B cell (primary cell): ENCODE measurements at regions not wholly inside any gene's neighbourhood (a gene's known extent, or its start where the extent isn't known, plus 50 kb on each side); places are given as distances from the start of the nearest gene placed in this dataset.

Experiments
- ATAC-seq: fragments of 200-7000 bp; cut with Tn5 transposase; one replicate; pipeline ENCODE4 v1.10.0; 2021; ENCODE audit warnings: low read depth, mild to moderate bottlenecking, moderate number of reproducible peaks, moderate library complexity
- CTCF ChIA-PET: fragments of 350-600 bp; sonication (Branson Sonifier 250); formaldehyde crosslinking; loops from one replicate; lab custom pipeline; 2021; ENCODE audit warnings: antibody characterized with exemption, inconsistent platforms; lab: Charles Lee
- POLR2A ChIA-PET: fragments of 350-600 bp; sonication (Branson Sonifier 250); formaldehyde crosslinking; loops from one replicate; lab custom pipeline; 2021; ENCODE audit warnings: antibody characterized with exemption; lab: Charles Lee
- DNase-seq: peaks from one replicate; pipeline ENCODE4 v3.0.0; 2013
- H2AFZ ChIP-seq: 2 replicates; pipeline ENCODE4 v1.6.1; 2012; ENCODE audit warnings: mild to moderate bottlenecking, low read depth, low read length; ENCODE audit not compliant: insufficient read depth, poor library complexity, severe bottlenecking
- H3K27ac ChIP-seq, 2 donors: 1 replicate in 1 of 2; 2 replicates in 1 of 2; pipeline ENCODE4 v1.5.1; 2012 to 2013; ENCODE audit warnings: low read length in 2 of 2, mild to moderate bottlenecking in 2 of 2, moderate library complexity in 1 of 2
- H3K27me3 ChIP-seq, 4 experiments: fragments of 200-600 bp in 1 of 4; sonication (generic) in 1 of 4; replicated peaks in 1 of 4; 1 replicate in 2 of 4; 2 replicates in 2 of 4; pipeline versions ENCODE4 v1.6.1 to v1.7.0; 2013 to 2016; ENCODE audit warnings: low read length in 3 of 4, mild to moderate bottlenecking in 2 of 4, mixed read lengths in 1 of 4, moderate library complexity in 1 of 4; ENCODE audit not compliant: insufficient read depth in 4 of 4, control insufficient read depth in 3 of 4; ENCODE audit errors: control extremely low read depth in 1 of 4
- H3K36me3 ChIP-seq, 2 experiments: replicated peaks in 1 of 2; 1 replicate in 1 of 2; 2 replicates in 1 of 2; pipeline versions ENCODE4 v1.6.1 to v1.7.1; 2013; ENCODE audit warnings: low read length in 1 of 2; ENCODE audit not compliant: insufficient read depth in 2 of 2, control insufficient read depth in 1 of 2; ENCODE audit errors: control extremely low read depth in 1 of 2, extremely low read depth in 1 of 2
- H3K4me1 ChIP-seq, 2 donors: fragments of 200-600 bp in 1 of 2; sonication (generic) in 1 of 2; 1 replicate in 1 of 2; 2 replicates in 1 of 2; pipeline versions ENCODE4 v1.5.1 to v1.6.1; 2013 to 2017; ENCODE audit warnings: low read length in 2 of 2; ENCODE audit not compliant: control insufficient read depth in 2 of 2, insufficient read depth in 2 of 2
- H3K4me2 ChIP-seq: replicated peaks from 2 replicates; pipeline ENCODE3; 2012; ENCODE audit warnings: mild to moderate bottlenecking, low read depth, low read length; ENCODE audit not compliant: poor library complexity, severe bottlenecking
- H3K4me3 ChIP-seq, 5 experiments: fragments of 200-600 bp in 1 of 5; sonication (generic) in 1 of 5; 1 replicate in 3 of 5; 2 replicates in 2 of 5; pipeline versions ENCODE4 v1.5.1 to v1.7.0; 2011 to 2016; ENCODE audit warnings: low read length in 4 of 5, mild to moderate bottlenecking in 4 of 5, low read depth in 2 of 5, control low read depth in 1 of 5, moderate library complexity in 1 of 5; ENCODE audit not compliant: insufficient read depth in 1 of 5; ENCODE audit errors: control extremely low read depth in 1 of 5, extremely low read depth in 1 of 5
- H3K79me2 ChIP-seq: fragments of 200-600 bp; sonication (generic); one replicate; pipeline ENCODE4 v1.6.0; 2016; ENCODE audit warnings: low read length; ENCODE audit not compliant: control insufficient read depth, insufficient read depth
- H3K9ac ChIP-seq: fragments of 200-600 bp; sonication (generic); 2 replicates; pipeline ENCODE4 v1.6.1; 2017; ENCODE audit warnings: mild to moderate bottlenecking, low read length, moderate library complexity
- H3K9me3 ChIP-seq, 3 donors: one replicate each; pipeline versions ENCODE4 v1.6.1 to v1.7.1; 2013; ENCODE audit warnings: low read length in 2 of 3; ENCODE audit not compliant: control insufficient read depth in 2 of 3, insufficient read depth in 1 of 3; ENCODE audit errors: control extremely low read depth in 1 of 3
- H4K20me1 ChIP-seq: 2 replicates; pipeline ENCODE4 v1.6.0; 2012; ENCODE audit warnings: mild to moderate bottlenecking, low read length; ENCODE audit not compliant: insufficient read depth, control insufficient read depth, poor library complexity, severe bottlenecking
- H3K27ac Mint-ChIP-seq: one replicate; pipeline ENCODE4 v1.8.0; 2021; ENCODE audit warnings: mixed read lengths
- H3K27me3 Mint-ChIP-seq: one replicate; pipeline ENCODE4 v1.8.0; 2021; ENCODE audit warnings: mixed read lengths
- H3K4me1 Mint-ChIP-seq: one replicate; pipeline ENCODE4 v1.8.0; 2021; ENCODE audit warnings: mixed read lengths
- H3K4me3 Mint-ChIP-seq: one replicate; pipeline ENCODE4 v1.8.0; 2021; ENCODE audit warnings: mixed read lengths
- H3K9me3 Mint-ChIP-seq: one replicate; pipeline ENCODE4 v1.8.0; 2022; ENCODE audit warnings: mixed read lengths; ENCODE audit not compliant: insufficient read depth
- CTCF ChIP-seq: fragments of 200-600 bp; IDR thresholded peaks from one replicate; pipeline ENCODE4 v1.8.0; 2022; ENCODE audit warnings: antibody characterized with exemption, mild to moderate bottlenecking
- EZH2 ChIP-seq: IDR thresholded peaks from 2 replicates; pipeline ENCODE4 v1.6.1; 2012; ENCODE audit warnings: borderline replicate concordance, low read depth, mild to moderate bottlenecking, moderate library complexity, low read length; ENCODE audit not compliant: insufficient read depth, poor library complexity, severe bottlenecking
- whole genome bisulfite sequencing: methylation state at CpG from one replicate; pipeline ENCODE4 v1.1.5; 2013; ENCODE audit warnings: missing lambda C conversion rate; ENCODE audit not compliant: insufficient coverage; 5-methylcytosine and 5-hydroxymethylcytosine counted together
- intact Hi-C: fragments of 100-400 bp; cut with micrococcal nuclease; formaldehyde crosslinking; loops from one replicate; pipeline ENCODE4 v1.10.0; 2022

GRCh38 chr12:105860561-105861207 lies 278.1 kb downstream of the NUAK1 start:
- no peak for DNase-seq
- no peaks in the 10 kb centered on the region for H3K79me2 ChIP-seq
- intact Hi-C loops = no loop called here
- ATAC-seq = no peak
- ChIA-PET CTCF (no interaction called here), POLR2A (no interaction called here)
- no peak for TF ChIP-seq EZH2
- no peak for TF ChIP-seq CTCF
- no peak overlapping the region for H3K27ac Mint-ChIP-seq
- no peaks in the 10 kb centered on the region for H3K4me1 Mint-ChIP-seq
- H3K4me1 ChIP-seq = no peaks in the 10 kb centered on the region
- H3K4me3 ChIP-seq = no peak overlapping the region
- no peak overlapping the region for H3K9ac ChIP-seq
- H3K4me2 ChIP-seq = no peak overlapping the region
- 90% methylated on average over 1 of the region's 3 CpGs for WGBS
- no peaks in the 10 kb centered on the region for H3K36me3 ChIP-seq
- H3K9me3 Mint-ChIP-seq = peaks cover 5% of the 10 kb centered on the region
- no peak overlapping the region for H2AFZ ChIP-seq
- peaks cover 12% of the 10 kb centered on the region for H3K27me3 Mint-ChIP-seq
- no peak overlapping the region for H3K27ac ChIP-seq
- no peak overlapping the region for H3K4me3 Mint-ChIP-seq
- H3K9me3 ChIP-seq = peaks cover 0 to 6% (median 0%) of the 10 kb centered on the region in 3 donors
- H3K27me3 ChIP-seq = no peaks in the 10 kb centered on the region
- H4K20me1 ChIP-seq = no peaks in the 10 kb centered on the region

- Mint-ChIP-seq H3K27ac (no peak overlapping the region), H3K4me1 (no peaks in the 10 kb centered on the region), H3K4me3 (no peak overlapping the region), H3K9me3 (peaks cover 5% of the 10 kb centered on the region), H3K27me3 (peaks cover 12% of the 10 kb centered on the region)
- TF ChIP-seq CTCF = no peak
- TF ChIP-seq EZH2 = no peak
- POLR2A ChIA-PET = no interaction called here
- Histone ChIP-seq H3K36me3 (no peaks in the 10 kb centered on the region), H3K4me1 (no peaks in the 10 kb centered on the region), H3K4me3 (no peak overlapping the region), H3K27me3 (no peaks in the 10 kb centered on the region), H4K20me1 (no peaks in the 10 kb centered on the region), H2AFZ (no peak overlapping the region), H3K79me2 (no peaks in the 10 kb centered on the region), H3K9me3 (peaks cover 0 to 6% (median 0%) of the 10 kb centered on the region in 3 donors), H3K27ac (no peak overlapping the region), H3K4me2 (no peak overlapping the region), H3K9ac (no peak overlapping the region)
- DNase-seq (no peak), ATAC-seq (no peak)
- CTCF ChIA-PET = no interaction called here
- intact Hi-C loops = no loop called here
- WGBS = 83% methylated on average over 2 of the region's 2 CpGs
Measured at GRCh38 chr12:105861227-105861626, 277.5 kb downstream of the NUAK1 start.
